ENCODE measurements at regions not wholly inside any gene's neighbourhood (a gene's known extent, or its start where the extent isn't known, plus 50 kb on each side); places are given as distances from the start of the nearest gene placed in this dataset.
A peak's percentile ranks its signal among the peaks of the same experiment; 100 is the strongest.
"Not testable (repeated sequence)": the region's sequence is repeated elsewhere in the genome, so short reads cannot be mapped to it uniquely, and the experiment has no call there.

- no peak for DNase-seq (ENCODE audit: low read depth in 2 of 2)
Measured at GRCh38 chr5:100694100-100694499, 158.9 kb downstream of the FAM174A start.

- peak in 1 of 2 donors; percentile 1 for DNase-seq (ENCODE audit: low read depth in 2 of 2)
Measured at GRCh38 chr5:100697970-100698369, 162.8 kb downstream of the FAM174A start.

GRCh38 chr5:100706776-100707175 is 171.6 kb downstream of the FAM174A start:
- DNase-seq (ENCODE audit: low read depth in 2 of 2) = peak; percentile 3 to 6

- no peak for DNase-seq (ENCODE audit: low read depth in 2 of 2)
Measured at GRCh38 chr5:100708645-100709171, 173.5 kb downstream of the FAM174A start.

- no peak for DNase-seq (ENCODE audit: low read depth in 2 of 2)
Measured at GRCh38 chr5:100709771-100710170, 174.6 kb downstream of the FAM174A start.

- DNase-seq (ENCODE audit: low read depth in 2 of 2) = not testable (repeated sequence)
Measured at GRCh38 chr5:100714780-100715179, 179.6 kb downstream of the FAM174A start.

- no peak for DNase-seq (ENCODE audit: low read depth in 2 of 2)
Measured at GRCh38 chr5:100722657-100723056, 180.4 kb downstream of the ST8SIA4 start.

- DNase-seq (ENCODE audit: low read depth in 2 of 2) = no peak
Measured at GRCh38 chr5:100723229-100723628, 179.9 kb downstream of the ST8SIA4 start.

- DNase-seq (ENCODE audit: low read depth in 2 of 2) = no peak
Measured at GRCh38 chr5:100726116-100726515, 177.0 kb downstream of the ST8SIA4 start.

GRCh38 chr5:100731768-100732167 is 171.3 kb downstream of the ST8SIA4 start:
- DNase-seq (ENCODE audit: low read depth in 2 of 2) = no peak

GRCh38 chr5:100746730-100747129 is 156.4 kb downstream of the ST8SIA4 start:
- no peak for DNase-seq (ENCODE audit: low read depth in 2 of 2)

- DNase-seq (ENCODE audit: low read depth in 2 of 2) = no peak
Measured at GRCh38 chr5:100749771-100750284, 153.3 kb downstream of the ST8SIA4 start.

GRCh38 chr5:100755435-100755834 is 147.6 kb downstream of the ST8SIA4 start:
- DNase-seq (ENCODE audit: low read depth in 2 of 2) = no peak

Data from lung microvascular endothelial cell (primary cell).